C4-2B (cell line): ENCODE measurements at regions not wholly inside any gene's neighbourhood (a gene's known extent, or its start where the extent isn't known, plus 50 kb on each side); places are given as distances from the start of the nearest gene placed in this dataset.
A peak's percentile ranks its signal among the peaks of the same experiment; 100 is the strongest.
"Not testable (repeated sequence)": the region's sequence is repeated elsewhere in the genome, so short reads cannot be mapped to it uniquely, and the experiment has no call there.

ENCODE experiments used
- H3K27ac ChIP-seq: fragments of 450-650 bp; 2 replicates; pipeline ENCODE4 v1.5.1; 2017
- CTCF ChIP-seq: fragments of 450-650 bp; conservative IDR thresholded peaks from 2 replicates; pipeline ENCODE4 v1.5.1; 2017; ENCODE audit warnings: mild to moderate bottlenecking
- ZFX ChIP-seq: fragments of 450-650 bp; IDR thresholded peaks from 2 replicates; pipeline ENCODE4 v1.6.1; 2017

GRCh38 chr3:164730815-164731360 lies 347.4 kb downstream of the SI start:
- no peak overlapping the region for H3K27ac ChIP-seq
- no peak for TF ChIP-seq ZFX

GRCh38 chr3:164723396-164723795 lies 354.9 kb downstream of the SI start:
- no peak overlapping the region for H3K27ac ChIP-seq
- no peak for TF ChIP-seq CTCF
- TF ChIP-seq ZFX, result no peak

GRCh38 chr3:164702808-164703207 lies 375.5 kb downstream of the SI start:
- H3K27ac ChIP-seq, result not testable (repeated sequence)

GRCh38 chr3:164687902-164688301 lies 390.4 kb downstream of the SI start:
- H3K27ac ChIP-seq, result no peak overlapping the region
- TF ChIP-seq ZFX (no peak), CTCF (no peak)

GRCh38 chr3:164687211-164687610 lies 391.1 kb downstream of the SI start:
- TF ChIP-seq CTCF (no peak), ZFX (no peak)
- no peak overlapping the region for H3K27ac ChIP-seq

GRCh38 chr3:164683489-164683888 lies 394.8 kb downstream of the SI start:
- TF ChIP-seq ZFX (no peak), CTCF (no peak)
- H3K27ac ChIP-seq, result no peak overlapping the region

GRCh38 chr3:164679245-164679644 lies 399.1 kb downstream of the SI start:
- no peak overlapping the region for H3K27ac ChIP-seq
- no peak for TF ChIP-seq CTCF
- no peak for TF ChIP-seq ZFX

GRCh38 chr3:164677317-164677716 lies 401.0 kb downstream of the SI start:
- TF ChIP-seq CTCF (no peak), ZFX (no peak)

GRCh38 chr3:164673738-164674137 lies 404.6 kb downstream of the SI start:
- peak; percentile 51 for TF ChIP-seq CTCF
- no peak for TF ChIP-seq ZFX
- H3K27ac ChIP-seq, result no peak overlapping the region

More at GRCh38 chr3:164677317-164677716, 401.0 kb downstream of the SI start:
- no peak overlapping the region for H3K27ac ChIP-seq
